ENCODE measurements at regions not wholly inside any gene's neighbourhood (a gene's known extent, or its start where the extent isn't known, plus 50 kb on each side); places are given as distances from the start of the nearest gene placed in this dataset.
"Not testable (repeated sequence)": the region's sequence is repeated elsewhere in the genome, so short reads cannot be mapped to it uniquely, and the experiment has no call there.

DNA sequence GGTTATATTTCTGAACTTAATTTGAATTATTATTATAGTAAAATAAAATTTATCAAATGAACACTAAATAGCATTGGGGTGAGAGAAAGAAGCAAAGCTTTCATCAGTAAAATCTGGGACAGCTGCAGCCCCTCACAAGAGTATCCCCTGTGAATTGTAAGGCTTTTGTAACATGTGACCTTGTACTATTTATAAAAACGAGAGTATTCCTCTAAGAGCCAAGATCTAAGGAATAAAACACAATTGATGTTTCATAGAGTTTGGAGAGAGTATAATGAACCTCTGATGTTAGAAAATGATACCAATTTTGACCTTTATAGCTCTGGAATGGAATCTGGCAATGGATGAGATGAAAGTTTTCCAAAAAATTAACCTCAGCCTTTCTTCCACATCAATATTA is 617.2 kb upstream of the ID4 start:
- Histone ChIP-seq H4K20me1 (ENCODE audit: insufficient read depth, low read length) (no peaks in the 10 kb centered on the region), H2AFZ (ENCODE audit: low read length) (no peak overlapping the region), H3K9me3 (ENCODE audit: low read length) (no peaks in the 10 kb centered on the region), H3K36me3 (ENCODE audit: insufficient read depth, low read length) (no peaks in the 10 kb centered on the region), H3K27me3 (ENCODE audit: insufficient read depth, low read length) (no peaks in the 10 kb centered on the region), H3K27ac (ENCODE audit: low read depth, low read length, poor library complexity, severe bottlenecking) (no peak overlapping the region), H3F3A (ENCODE audit: insufficient read depth, low read length) (no peaks in the 10 kb centered on the region), H3K79me2 (ENCODE audit: insufficient read depth, low read length) (no peaks in the 10 kb centered on the region), H3K9ac (ENCODE audit: low read length) (no peak overlapping the region), H3K4me1 (ENCODE audit: insufficient read depth, low read length, severe bottlenecking) (no peaks in the 10 kb centered on the region), H3K9me2 (ENCODE audit: low read depth, low read length) (no peaks in the 10 kb centered on the region), H3K4me2 (ENCODE audit: low read length) (no peak overlapping the region), H3K4me3 (ENCODE audit: low read depth, low read length, poor library complexity, severe bottlenecking) (no peak overlapping the region)
- TF ChIP-seq, protein P1, sequence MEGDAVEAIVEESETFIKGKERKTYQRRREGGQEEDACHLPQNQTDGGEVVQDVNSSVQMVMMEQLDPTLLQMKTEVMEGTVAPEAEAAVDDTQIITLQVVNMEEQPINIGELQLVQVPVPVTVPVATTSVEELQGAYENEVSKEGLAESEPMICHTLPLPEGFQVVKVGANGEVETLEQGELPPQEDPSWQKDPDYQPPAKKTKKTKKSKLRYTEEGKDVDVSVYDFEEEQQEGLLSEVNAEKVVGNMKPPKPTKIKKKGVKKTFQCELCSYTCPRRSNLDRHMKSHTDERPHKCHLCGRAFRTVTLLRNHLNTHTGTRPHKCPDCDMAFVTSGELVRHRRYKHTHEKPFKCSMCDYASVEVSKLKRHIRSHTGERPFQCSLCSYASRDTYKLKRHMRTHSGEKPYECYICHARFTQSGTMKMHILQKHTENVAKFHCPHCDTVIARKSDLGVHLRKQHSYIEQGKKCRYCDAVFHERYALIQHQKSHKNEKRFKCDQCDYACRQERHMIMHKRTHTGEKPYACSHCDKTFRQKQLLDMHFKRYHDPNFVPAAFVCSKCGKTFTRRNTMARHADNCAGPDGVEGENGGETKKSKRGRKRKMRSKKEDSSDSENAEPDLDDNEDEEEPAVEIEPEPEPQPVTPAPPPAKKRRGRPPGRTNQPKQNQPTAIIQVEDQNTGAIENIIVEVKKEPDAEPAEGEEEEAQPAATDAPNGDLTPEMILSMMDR (IDR thresholded peaks at IDR 0.05; ENCODE audit: low read length): no peak
- TF ChIP-seq EZH2 (IDR thresholded peaks at IDR 0.05; ENCODE audit: borderline replicate concordance, low read length): no peak

DNA sequence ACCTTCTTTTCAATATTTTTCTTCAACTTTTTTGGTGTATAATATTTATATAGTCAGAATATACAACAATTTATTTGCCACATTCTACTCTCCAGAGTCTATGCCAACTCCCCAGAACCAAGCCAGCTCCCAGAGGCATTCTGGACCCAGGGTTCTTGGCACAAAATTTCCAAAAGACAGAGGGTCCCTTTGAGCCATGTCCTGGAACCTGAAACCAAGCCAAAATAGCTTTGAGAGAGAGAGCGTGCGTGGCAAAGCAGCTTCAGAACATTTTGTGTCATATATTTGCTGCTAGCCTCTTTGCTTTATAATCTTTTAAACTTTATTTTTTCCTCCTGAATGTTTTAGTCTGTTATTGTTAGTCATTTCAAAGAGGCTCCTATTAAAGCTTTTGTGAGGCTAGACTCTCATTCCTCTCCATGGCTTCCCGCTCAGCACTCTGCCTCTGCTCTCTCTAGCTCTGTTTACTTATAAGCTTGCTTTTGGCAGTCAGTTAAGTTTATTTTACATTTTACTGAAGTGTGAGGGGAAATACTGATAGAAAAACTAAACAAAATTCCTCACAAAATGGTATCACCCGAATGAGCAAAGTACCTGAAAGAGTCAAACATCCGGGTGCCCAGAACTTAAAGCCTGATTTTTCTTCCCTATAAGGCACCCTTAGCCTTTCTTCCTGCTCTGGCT is 605.1 kb upstream of the ID4 start:
- Histone ChIP-seq H3K9ac (ENCODE audit: low read length) (no peak overlapping the region), H3K9me3 (ENCODE audit: low read length) (no peaks in the 10 kb centered on the region), H2AFZ (ENCODE audit: low read length) (no peak overlapping the region), H3K4me2 (ENCODE audit: low read length) (no peak overlapping the region), H3K27me3 (ENCODE audit: insufficient read depth, low read length) (no peaks in the 10 kb centered on the region), H3K4me1 (ENCODE audit: insufficient read depth, low read length, severe bottlenecking) (no peaks in the 10 kb centered on the region), H3K27ac (ENCODE audit: low read depth, low read length, poor library complexity, severe bottlenecking) (no peak overlapping the region), H3K36me3 (ENCODE audit: insufficient read depth, low read length) (no peaks in the 10 kb centered on the region), H3F3A (ENCODE audit: insufficient read depth, low read length) (no peaks in the 10 kb centered on the region), H3K4me3 (ENCODE audit: low read depth, low read length, poor library complexity, severe bottlenecking) (no peak overlapping the region), H3K9me2 (ENCODE audit: low read depth, low read length) (no peaks in the 10 kb centered on the region; the same call in 1 of the 2 replicates), H3K79me2 (ENCODE audit: insufficient read depth, low read length) (no peaks in the 10 kb centered on the region), H4K20me1 (ENCODE audit: insufficient read depth, low read length) (no peaks in the 10 kb centered on the region)
- TF ChIP-seq EZH2 (IDR thresholded peaks at IDR 0.05; ENCODE audit: borderline replicate concordance, low read length): no peak

DNA sequence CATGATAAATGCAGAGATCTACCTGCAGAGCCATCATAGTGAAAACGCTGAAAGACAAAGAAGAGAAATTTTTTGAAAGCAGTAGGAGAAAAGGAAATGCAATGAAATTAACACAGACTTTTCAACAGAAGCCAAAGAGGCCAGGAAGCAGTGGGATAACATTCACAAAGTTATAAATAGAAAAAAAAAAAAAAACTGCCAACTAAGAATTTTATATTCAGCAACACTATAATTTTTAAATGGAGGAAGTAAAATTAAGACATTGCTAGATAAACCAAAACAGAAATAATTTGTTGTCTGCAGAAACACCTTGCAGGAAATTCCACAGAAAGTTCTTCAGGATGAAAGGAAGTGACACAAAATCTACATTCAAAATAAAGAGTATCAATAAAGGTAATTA is 591.5 kb upstream of the ID4 start:
- Histone ChIP-seq H2AFZ (ENCODE audit: low read length) (no peak overlapping the region), H4K20me1 (ENCODE audit: insufficient read depth, low read length) (no peaks in the 10 kb centered on the region), H3K9me3 (ENCODE audit: low read length) (no peaks in the 10 kb centered on the region), H3K27ac (ENCODE audit: low read depth, low read length, poor library complexity, severe bottlenecking) (no peak overlapping the region), H3K79me2 (ENCODE audit: insufficient read depth, low read length) (no peaks in the 10 kb centered on the region), H3F3A (ENCODE audit: insufficient read depth, low read length) (no peaks in the 10 kb centered on the region), H3K9me2 (ENCODE audit: low read depth, low read length) (no peaks in the 10 kb centered on the region), H3K9ac (ENCODE audit: low read length) (no peak overlapping the region), H3K27me3 (ENCODE audit: insufficient read depth, low read length) (no peaks in the 10 kb centered on the region), H3K36me3 (ENCODE audit: insufficient read depth, low read length) (no peaks in the 10 kb centered on the region), H3K4me3 (ENCODE audit: low read depth, low read length, poor library complexity, severe bottlenecking) (no peak overlapping the region), H3K4me1 (ENCODE audit: insufficient read depth, low read length, severe bottlenecking) (no peaks in the 10 kb centered on the region), H3K4me2 (ENCODE audit: low read length) (no peak overlapping the region)
- TF ChIP-seq, protein P1 (IDR thresholded peaks at IDR 0.05; ENCODE audit: low read length): no peak
- no peak for TF ChIP-seq EZH2 (IDR thresholded peaks at IDR 0.05; ENCODE audit: borderline replicate concordance, low read length)

DNA sequence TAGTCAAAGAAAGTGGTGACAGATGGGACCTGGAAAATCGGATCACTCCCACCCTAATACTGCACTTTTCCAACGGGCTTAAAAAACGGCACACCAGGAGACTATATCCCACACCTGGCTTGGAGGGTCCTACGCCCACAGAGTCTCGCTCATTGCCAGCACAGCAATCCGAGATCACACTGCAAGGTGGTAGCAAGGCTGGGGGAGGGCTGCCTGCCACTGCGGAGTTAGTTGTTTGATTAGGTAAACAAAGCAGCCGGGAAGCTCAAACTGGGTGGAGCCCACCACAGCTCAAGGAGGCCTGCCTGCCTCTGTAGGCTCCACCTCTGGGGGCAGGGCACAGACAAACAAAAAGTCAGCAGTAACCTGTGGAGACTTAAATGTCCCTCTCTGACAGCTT is 590.0 kb upstream of the ID4 start:
- not testable (repeated sequence) for H3K9me2 ChIP-seq (ENCODE audit: low read depth, low read length); H3K9ac ChIP-seq (ENCODE audit: low read length); H3K4me1 ChIP-seq (ENCODE audit: insufficient read depth, low read length, severe bottlenecking); H2AFZ ChIP-seq (ENCODE audit: low read length); H3K36me3 ChIP-seq (ENCODE audit: insufficient read depth, low read length); H3F3A ChIP-seq (ENCODE audit: insufficient read depth, low read length); H3K27ac ChIP-seq (ENCODE audit: low read depth, low read length, poor library complexity, severe bottlenecking); H4K20me1 ChIP-seq (ENCODE audit: insufficient read depth, low read length); H3K4me2 ChIP-seq (ENCODE audit: low read length); H3K27me3 ChIP-seq (ENCODE audit: insufficient read depth, low read length); H3K79me2 ChIP-seq (ENCODE audit: insufficient read depth, low read length); H3K9me3 ChIP-seq (ENCODE audit: low read length); H3K4me3 ChIP-seq (ENCODE audit: low read depth, low read length, poor library complexity, severe bottlenecking)

DNA sequence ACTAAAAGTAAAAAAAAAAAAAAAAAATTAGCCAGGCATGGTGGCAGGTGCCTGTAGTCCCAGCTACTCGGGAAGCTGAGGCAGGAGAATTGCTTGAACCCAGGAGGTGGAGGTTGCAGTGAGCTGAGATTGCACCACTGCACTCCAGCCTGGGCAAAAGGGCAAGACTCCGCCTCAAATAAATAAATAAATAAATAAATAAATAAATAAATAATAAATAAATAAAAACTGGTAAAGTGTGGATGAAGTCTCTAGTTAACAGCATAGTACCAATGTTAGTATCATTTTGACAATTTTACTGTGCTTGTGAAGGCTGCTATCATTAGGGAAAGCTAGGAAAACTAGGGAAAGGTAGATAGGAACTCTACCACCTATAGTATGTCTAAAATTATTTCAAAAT is 581.0 kb upstream of the ID4 start:
- H3K4me3 ChIP-seq (ENCODE audit: low read depth, low read length, poor library complexity, severe bottlenecking); H3K36me3 ChIP-seq (ENCODE audit: insufficient read depth, low read length); H2AFZ ChIP-seq (ENCODE audit: low read length); H3K9ac ChIP-seq (ENCODE audit: low read length); H3K9me3 ChIP-seq (ENCODE audit: low read length); H3F3A ChIP-seq (ENCODE audit: insufficient read depth, low read length); H3K4me2 ChIP-seq (ENCODE audit: low read length); H3K9me2 ChIP-seq (ENCODE audit: low read depth, low read length); H3K27me3 ChIP-seq (ENCODE audit: insufficient read depth, low read length); H4K20me1 ChIP-seq (ENCODE audit: insufficient read depth, low read length); H3K4me1 ChIP-seq (ENCODE audit: insufficient read depth, low read length, severe bottlenecking); H3K79me2 ChIP-seq (ENCODE audit: insufficient read depth, low read length); H3K27ac ChIP-seq (ENCODE audit: low read depth, low read length, poor library complexity, severe bottlenecking): not testable (repeated sequence)

Measured in OCI-LY1 (cell line).